ENCODE measurements at regions not wholly inside any gene's neighbourhood (a gene's known extent, or its start where the extent isn't known, plus 50 kb on each side); places are given as distances from the start of the nearest gene placed in this dataset.
"Not testable (repeated sequence)": the region's sequence is repeated elsewhere in the genome, so short reads cannot be mapped to it uniquely, and the experiment has no call there.

- POLR2A ChIA-PET: no interaction called here
- CTCF ChIA-PET: interaction anchor here (2.1 kb wide), 1 partner anchor 13 kb away, joined by 6 read pairs; no protein-coding TSS in a partner anchor
- Histone ChIP-seq H3K36me3 (ENCODE audit: control insufficient read depth in 4 of 4, insufficient read depth in 4 of 4, low read length in 3 of 4) (no peaks in the 10 kb centered on the region), H3K4me3 (ENCODE audit: control insufficient read depth in 1 of 7, extremely low read depth in 1 of 7, insufficient read depth in 4 of 7, low read depth in 2 of 7, low read length in 6 of 7) (no peak overlapping the region), H3K27me3 (replicated peaks in 2 of 5; ENCODE audit: control insufficient read depth in 4 of 5, insufficient read depth in 5 of 5, low read length in 4 of 5) (no peaks in the 10 kb centered on the region), H3K4me1 (ENCODE audit: control extremely low read depth in 1 of 4, control insufficient read depth in 4 of 4, insufficient read depth in 4 of 4, low read length in 3 of 4) (peaks cover 11 to 40% (median 20%) of the 10 kb centered on the region in 4 experiments), H3K9me3 (ENCODE audit: control extremely low read depth in 1 of 5, control insufficient read depth in 4 of 5, insufficient read depth in 2 of 5, low read depth in 1 of 5, low read length in 4 of 5) (no peaks in the 10 kb centered on the region), H3K27ac (ENCODE audit: insufficient read depth in 1 of 2, low read depth in 1 of 2, low read length in 2 of 2, poor library complexity in 1 of 2, severe bottlenecking in 2 of 2) (no peak overlapping the region)
- DNase-seq: no peak
- WGBS (ENCODE audit: insufficient coverage): over 99% methylated on average over 10 of the region's 10 CpGs
These were observed 76.0 kb downstream of the ACTL7B start for GRCh38 chr9:108779551-108780325.

- H3K27me3 ChIP-seq (replicated peaks in 2 of 5; ENCODE audit: control insufficient read depth in 4 of 5, insufficient read depth in 5 of 5, low read length in 4 of 5): no peaks in the 10 kb centered on the region
- peaks cover 0 to 17% (median 5%) of the 10 kb centered on the region in 4 experiments for H3K4me1 ChIP-seq (ENCODE audit: control extremely low read depth in 1 of 4, control insufficient read depth in 4 of 4, insufficient read depth in 4 of 4, low read length in 3 of 4)
- no peaks in the 10 kb centered on the region for H3K36me3 ChIP-seq (ENCODE audit: control insufficient read depth in 4 of 4, insufficient read depth in 4 of 4, low read length in 3 of 4)
- no peak for DNase-seq
- CTCF ChIA-PET: interaction anchor here (0.6 to 1.2 kb wide), 3 partner anchors 8 to 37 kb away, joined by 3 read pairs; no protein-coding TSS in a partner anchor
- no peaks in the 10 kb centered on the region for H3K9me3 ChIP-seq (ENCODE audit: control extremely low read depth in 1 of 5, control insufficient read depth in 4 of 5, insufficient read depth in 2 of 5, low read depth in 1 of 5, low read length in 4 of 5)
- H3K4me3 ChIP-seq (ENCODE audit: control insufficient read depth in 1 of 7, extremely low read depth in 1 of 7, insufficient read depth in 4 of 7, low read depth in 2 of 7, low read length in 6 of 7): no peak overlapping the region
- POLR2A ChIA-PET: no interaction called here
- no peak overlapping the region for H3K27ac ChIP-seq (ENCODE audit: insufficient read depth in 1 of 2, low read depth in 1 of 2, low read length in 2 of 2, poor library complexity in 1 of 2, severe bottlenecking in 2 of 2)
- 72% methylated on average over 4 of the region's 4 CpGs for WGBS (ENCODE audit: insufficient coverage)
These were observed 78.7 kb downstream of the ACTL7B start for GRCh38 chr9:108776920-108777639.

- DNase-seq: no peak
- no peaks in the 10 kb centered on the region for H3K27me3 ChIP-seq (replicated peaks in 2 of 5; ENCODE audit: control insufficient read depth in 4 of 5, insufficient read depth in 5 of 5, low read length in 4 of 5)
- ChIA-PET CTCF (interaction anchor here (0.9 to 3.2 kb wide), 5 partner anchors 9 to 39 kb away, joined by 3 to 13 read pairs (median 4); no protein-coding TSS in a partner anchor), POLR2A (no interaction called here)
- H3K9me3 ChIP-seq (ENCODE audit: control extremely low read depth in 1 of 5, control insufficient read depth in 4 of 5, insufficient read depth in 2 of 5, low read depth in 1 of 5, low read length in 4 of 5): no peaks in the 10 kb centered on the region
- H3K4me3 ChIP-seq (ENCODE audit: control insufficient read depth in 1 of 7, extremely low read depth in 1 of 7, insufficient read depth in 4 of 7, low read depth in 2 of 7, low read length in 6 of 7): no peak overlapping the region
- H3K4me1 ChIP-seq (ENCODE audit: control extremely low read depth in 1 of 4, control insufficient read depth in 4 of 4, insufficient read depth in 4 of 4, low read length in 3 of 4): peaks cover 0 to 9% (median under 1%) of the 10 kb centered on the region in 4 experiments
- H3K27ac ChIP-seq (ENCODE audit: insufficient read depth in 1 of 2, low read depth in 1 of 2, low read length in 2 of 2, poor library complexity in 1 of 2, severe bottlenecking in 2 of 2): no peak overlapping the region
- no peaks in the 10 kb centered on the region for H3K36me3 ChIP-seq (ENCODE audit: control insufficient read depth in 4 of 4, insufficient read depth in 4 of 4, low read length in 3 of 4)
These were observed 79.9 kb downstream of the ACTL7B start for GRCh38 chr9:108775901-108776306.

DNA sequence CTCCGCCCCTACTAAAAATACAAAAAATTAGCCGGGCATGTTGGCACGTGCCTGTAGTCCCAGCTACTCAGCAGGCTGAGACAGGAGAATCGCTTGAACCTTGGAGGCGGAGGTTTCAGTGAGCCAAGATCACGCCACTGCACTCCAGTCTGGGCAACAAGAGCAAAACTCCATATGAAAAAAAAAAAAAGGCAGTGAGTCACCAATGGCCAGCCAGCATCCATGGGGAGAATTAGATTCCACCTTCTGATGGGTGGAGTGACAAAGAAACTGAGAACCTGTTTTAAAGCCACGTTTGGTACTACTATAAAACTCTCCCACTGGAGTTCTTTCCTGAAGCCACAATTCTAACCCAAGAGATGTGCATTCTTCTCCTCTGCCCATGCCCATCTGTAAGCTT is 81.7 kb downstream of the ACTL7B start:
- H3K27ac ChIP-seq (ENCODE audit: insufficient read depth in 1 of 2, low read depth in 1 of 2, low read length in 2 of 2, poor library complexity in 1 of 2, severe bottlenecking in 2 of 2); H3K9me3 ChIP-seq (ENCODE audit: control extremely low read depth in 1 of 5, control insufficient read depth in 4 of 5, insufficient read depth in 2 of 5, low read depth in 1 of 5, low read length in 4 of 5); H3K4me3 ChIP-seq (ENCODE audit: control insufficient read depth in 1 of 7, extremely low read depth in 1 of 7, insufficient read depth in 4 of 7, low read depth in 2 of 7, low read length in 6 of 7); DNase-seq; H3K36me3 ChIP-seq (ENCODE audit: control insufficient read depth in 4 of 4, insufficient read depth in 4 of 4, low read length in 3 of 4); H3K27me3 ChIP-seq (replicated peaks in 2 of 5; ENCODE audit: control insufficient read depth in 4 of 5, insufficient read depth in 5 of 5, low read length in 4 of 5); H3K4me1 ChIP-seq (ENCODE audit: control extremely low read depth in 1 of 4, control insufficient read depth in 4 of 4, insufficient read depth in 4 of 4, low read length in 3 of 4): not testable (repeated sequence)
- ChIA-PET POLR2A (interaction anchor here (0.6 kb wide), 1 partner anchor 112 kb away, joined by 3 read pairs; no protein-coding TSS in a partner anchor), CTCF (interaction anchor here (3.2 kb wide), 1 partner anchor 12 kb away, joined by 13 read pairs; no protein-coding TSS in a partner anchor)
- 100% methylated on average over 6 of the region's 7 CpGs for WGBS (ENCODE audit: insufficient coverage)

GRCh38 chr9:108772301-108772894 is 83.4 kb downstream of the ACTL7B start:
- Histone ChIP-seq H3K4me1 (ENCODE audit: control extremely low read depth in 1 of 4, control insufficient read depth in 4 of 4, insufficient read depth in 4 of 4, low read length in 3 of 4) (peaks cover 0 to 8% (median 0%) of the 10 kb centered on the region in 4 experiments), H3K27ac (ENCODE audit: insufficient read depth in 1 of 2, low read depth in 1 of 2, low read length in 2 of 2, poor library complexity in 1 of 2, severe bottlenecking in 2 of 2) (no peak overlapping the region), H3K27me3 (replicated peaks in 2 of 5; ENCODE audit: control insufficient read depth in 4 of 5, insufficient read depth in 5 of 5, low read length in 4 of 5) (no peaks in the 10 kb centered on the region), H3K36me3 (ENCODE audit: control insufficient read depth in 4 of 4, insufficient read depth in 4 of 4, low read length in 3 of 4) (no peaks in the 10 kb centered on the region), H3K9me3 (ENCODE audit: control extremely low read depth in 1 of 5, control insufficient read depth in 4 of 5, insufficient read depth in 2 of 5, low read depth in 1 of 5, low read length in 4 of 5) (peaks cover 0 to 8% (median 5%) of the 10 kb centered on the region in 5 experiments), H3K4me3 (ENCODE audit: control insufficient read depth in 1 of 7, extremely low read depth in 1 of 7, insufficient read depth in 4 of 7, low read depth in 2 of 7, low read length in 6 of 7) (no peak overlapping the region)
- CTCF ChIA-PET: interaction anchor here (0.7 kb wide), 1 partner anchor 10 kb away, joined by 3 read pairs; no protein-coding TSS in a partner anchor
- POLR2A ChIA-PET: interaction anchor here (0.6 kb wide), 1 partner anchor 1271 kb away, joined by 3 read pairs; no protein-coding TSS in a partner anchor
- 85% methylated on average over 1 of the region's 6 CpGs for WGBS (ENCODE audit: insufficient coverage)
- DNase-seq: no peak

DNA sequence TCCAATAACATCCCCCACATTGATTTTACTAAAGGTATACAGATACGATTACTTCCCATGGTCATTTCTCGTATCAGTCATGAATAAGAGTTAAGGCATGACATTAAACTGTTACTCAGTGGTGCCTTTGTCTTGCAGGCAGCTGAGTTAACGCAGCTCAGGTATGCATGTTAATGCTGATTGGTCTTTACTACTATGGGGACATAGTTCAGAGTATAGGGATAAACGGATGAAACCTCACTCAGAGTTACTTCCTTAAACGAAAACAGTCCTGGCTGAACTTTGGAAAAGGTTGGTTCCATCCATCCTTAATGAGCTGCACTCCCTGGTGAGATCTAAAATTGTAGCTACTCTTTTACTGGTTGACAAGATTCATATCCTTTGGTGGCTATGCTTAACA is 87.0 kb downstream of the ACTL7B start:
- no peaks in the 10 kb centered on the region for H3K27me3 ChIP-seq (replicated peaks in 2 of 5; ENCODE audit: control insufficient read depth in 4 of 5, insufficient read depth in 5 of 5, low read length in 4 of 5)
- H3K9me3 ChIP-seq (ENCODE audit: control extremely low read depth in 1 of 5, control insufficient read depth in 4 of 5, insufficient read depth in 2 of 5, low read depth in 1 of 5, low read length in 4 of 5): peaks cover 0 to 8% (median 5%) of the 10 kb centered on the region in 5 experiments
- CTCF ChIA-PET: interaction anchor here (0.9 kb wide), 1 partner anchor 8 kb away, joined by 3 read pairs; no protein-coding TSS in a partner anchor
- DNase-seq: no peak
- peaks cover 0 to 14% (median 8%) of the 10 kb centered on the region in 4 experiments for H3K4me1 ChIP-seq (ENCODE audit: control extremely low read depth in 1 of 4, control insufficient read depth in 4 of 4, insufficient read depth in 4 of 4, low read length in 3 of 4)
- H3K4me3 ChIP-seq (ENCODE audit: control insufficient read depth in 1 of 7, extremely low read depth in 1 of 7, insufficient read depth in 4 of 7, low read depth in 2 of 7, low read length in 6 of 7): no peak overlapping the region
- 95% methylated on average over 5 of the region's 5 CpGs for WGBS (ENCODE audit: insufficient coverage)
- no peak overlapping the region for H3K27ac ChIP-seq (ENCODE audit: insufficient read depth in 1 of 2, low read depth in 1 of 2, low read length in 2 of 2, poor library complexity in 1 of 2, severe bottlenecking in 2 of 2)
- POLR2A ChIA-PET: no interaction called here
- no peaks in the 10 kb centered on the region for H3K36me3 ChIP-seq (ENCODE audit: control insufficient read depth in 4 of 4, insufficient read depth in 4 of 4, low read length in 3 of 4)

Measured in common myeloid progenitor, CD34-positive (primary cell).